Neural progenitor cell (in vitro differentiated cells): ENCODE measurements at regions not wholly inside any gene's neighbourhood (a gene's known extent, or its start where the extent isn't known, plus 50 kb on each side); places are given as distances from the start of the nearest gene placed in this dataset.

ENCODE experiments used
- CTCF ChIP-seq: fragments of 200-600 bp; sonication (generic); IDR thresholded peaks from 2 replicates; pipeline ENCODE4 v1.5.1; 2017; ENCODE audit warnings: antibody characterized with exemption, mild to moderate bottlenecking
- EZH2phosphoT487 ChIP-seq: fragments of 200-600 bp; sonication (generic); IDR thresholded peaks from 2 replicates; pipeline ENCODE4 v1.6.1; 2017; ENCODE audit warnings: antibody characterized with exemption

- TF ChIP-seq CTCF (no peak), EZH2phosphoT487 (no peak)
These were observed 643.8 kb upstream of the KIRREL3 start for GRCh38 chr11:127644366-127644765.
